Motor neuron (in vitro differentiated cells): ENCODE measurements at regions not wholly inside any gene's neighbourhood (a gene's known extent, or its start where the extent isn't known, plus 50 kb on each side); places are given as distances from the start of the nearest gene placed in this dataset.

Source experiments
- ATAC-seq, 8 experiments: fragments of 200-7000 bp; cut with Tn5 transposase; replicated peaks in 6 of 8; 2 replicates each; pipeline ENCODE4 v1.8.0; 2021; ENCODE audit warnings: mild to moderate bottlenecking in 8 of 8, moderate library complexity in 8 of 8
- H3K27ac ChIP-seq, 2 donors: fragments of 250-450 bp; sonication (Bioruptor Pico); 2 replicates each; pipeline ENCODE4 v1.9.0; 2021; ENCODE audit warnings: antibody characterized with exemption in 2 of 2, mild to moderate bottlenecking in 2 of 2, moderate library complexity in 1 of 2
- H3K4me1 ChIP-seq, 2 donors: fragments of 250-450 bp; sonication (Bioruptor Pico); replicated peaks in 1 of 2; 2 replicates each; pipeline ENCODE4 v1.6.1; 2021; ENCODE audit warnings: antibody characterized with exemption in 2 of 2, mild to moderate bottlenecking in 2 of 2, moderate library complexity in 1 of 2
- H3K4me3 ChIP-seq, 5 donors: fragments of 250-450 bp; sonication (Bioruptor Pico); 2 replicates each; pipeline ENCODE4 v1.9.0; 2021; ENCODE audit warnings: antibody characterized with exemption in 5 of 5, mild to moderate bottlenecking in 5 of 5, moderate library complexity in 4 of 5
- WGBS, 10 experiments: fragments of 450-650 bp; shearing (Covaris generic); methylation state at CpG; one replicate each; pipeline ENCODE4 v1.0.0; 2022; 5-methylcytosine and 5-hydroxymethylcytosine counted together
- in situ Hi-C, 9 experiments: fragments of 400-800 bp; cut with MboI; loops; one replicate each; pipeline ENCODE4 v1.15.0; 2021; ENCODE audit warnings: low sequenced_read_pairs in 9 of 9, low pct_unique_long_range_greater_than_20kb in 2 of 9; ENCODE audit not compliant: unreplicated experiment in 9 of 9

DNA sequence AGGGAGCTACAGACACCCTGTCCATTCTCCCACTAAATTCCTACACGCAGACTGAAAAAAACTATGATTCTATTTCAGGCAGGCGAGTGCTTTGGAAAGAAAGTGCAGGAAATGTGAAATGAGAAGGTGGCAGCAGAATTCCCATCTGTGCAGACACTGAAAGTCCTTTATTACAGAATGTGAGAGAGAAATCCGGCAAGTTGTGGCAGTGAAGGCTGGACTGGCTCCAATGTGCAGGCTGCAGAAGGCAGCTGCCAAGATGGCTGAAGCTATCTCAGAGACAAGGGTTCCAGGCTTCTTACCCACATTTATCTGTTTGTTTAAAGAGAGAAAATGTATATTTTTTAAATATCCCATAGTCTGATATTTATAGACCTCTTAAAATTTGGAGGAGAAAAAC lies 161.8 kb upstream of the VLDLR start:
- 34 to 100% (median 97%) methylated on average over 1 to 3 of the region's 3 CpGs; no CpG with 5 or more reads in 4 of the 10 experiments for WGBS, 10 experiments
- in situ Hi-C loops: no loop called here
- H3K4me1 ChIP-seq: no peaks in the 10 kb centered on the region
- ATAC-seq: no peak
- no peak overlapping the region for H3K4me3 ChIP-seq
- no peak overlapping the region for H3K27ac ChIP-seq

DNA sequence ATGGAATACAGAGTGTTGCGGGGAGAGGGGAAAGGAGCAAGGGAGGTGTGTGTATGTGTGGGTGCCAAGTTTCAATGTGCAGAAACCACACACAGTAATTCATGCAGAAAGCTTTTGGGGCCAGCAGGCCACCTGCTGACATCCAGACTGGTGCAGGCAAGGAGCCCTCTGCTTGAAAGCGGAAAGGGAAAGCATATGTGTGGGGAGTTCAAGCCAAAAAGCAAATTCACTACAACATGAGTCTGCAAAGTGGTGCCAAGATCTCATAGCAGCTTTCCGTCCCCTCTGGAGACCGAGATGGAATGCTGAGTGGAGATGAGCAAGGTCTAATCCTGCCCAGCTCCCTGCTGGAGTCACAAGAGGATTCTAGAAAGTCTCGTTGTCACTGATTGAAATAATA lies 159.7 kb upstream of the VLDLR start:
- H3K4me1 ChIP-seq: peaks cover 0 to 4% of the 10 kb centered on the region in 2 donors
- 0 to 100% (median 52%) methylated on average over 1 to 5 of the region's 5 CpGs; no CpG with 5 or more reads in 2 of the 10 experiments for WGBS, 10 experiments
- in situ Hi-C loops: no loop called here
- peak in 3 of 8 experiments; percentile 50 to 86 (median 63) for ATAC-seq
- H3K4me3 ChIP-seq: no peak overlapping the region
- no peak overlapping the region for H3K27ac ChIP-seq

DNA sequence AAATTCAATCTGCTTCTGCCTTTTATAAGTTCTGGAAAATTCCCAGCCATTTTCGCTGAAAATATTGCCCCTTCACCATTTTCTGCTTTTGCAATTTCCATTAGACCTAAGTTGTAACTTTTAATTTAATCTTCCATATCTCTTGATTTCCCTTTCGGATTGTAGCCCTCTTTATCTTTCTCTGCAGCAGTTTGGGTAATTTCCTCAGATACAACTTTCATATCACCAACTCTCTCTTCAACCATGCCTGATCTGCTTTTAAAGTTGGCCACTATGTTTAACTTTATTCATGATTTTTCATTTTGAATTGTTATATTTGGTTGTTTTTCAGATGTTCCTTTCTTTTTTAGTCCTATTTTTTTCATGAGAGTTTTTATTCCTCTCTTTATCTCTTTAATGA lies 157.0 kb upstream of the VLDLR start:
- in situ Hi-C loops: no loop called here
- no peak overlapping the region for H3K27ac ChIP-seq

DNA sequence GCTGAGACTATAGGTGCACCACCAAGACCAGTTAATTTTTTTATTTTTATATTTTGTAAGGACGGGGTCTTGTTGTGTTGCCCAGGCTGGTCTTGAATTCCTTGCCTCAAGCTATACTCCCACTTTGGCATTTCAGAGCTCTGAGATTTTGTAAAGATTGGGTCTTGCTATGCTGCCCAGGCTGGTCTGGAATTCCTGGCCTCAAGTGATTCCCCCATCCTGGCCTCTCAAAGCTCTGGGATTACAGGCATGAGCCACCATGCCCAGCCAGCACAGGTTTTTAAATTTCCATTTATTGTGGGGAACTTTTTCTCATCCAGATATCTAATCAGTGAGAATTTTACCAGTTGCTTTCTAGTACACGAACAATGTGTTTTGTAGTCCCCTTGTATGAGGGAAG lies 156.1 kb upstream of the VLDLR start:
- ATAC-seq: no peak
- H3K4me3 ChIP-seq: no peak overlapping the region
- in situ Hi-C loops: no loop called here
- peaks cover 3 to 4% of the 10 kb centered on the region in 2 donors for H3K4me1 ChIP-seq
- no peak overlapping the region for H3K27ac ChIP-seq
- WGBS, 10 experiments: 40 to 100% (median 94%) methylated on average over 1 to 2 of the region's 2 CpGs; no CpG with 5 or more reads in 2 of the 10 experiments

More for the DNA sequence above, 157.0 kb upstream of the VLDLR start:
- Histone ChIP-seq H3K4me3 (no peak overlapping the region), H3K4me1 (peaks cover 0 to 4% of the 10 kb centered on the region in 2 donors)
- WGBS, 10 experiments: 14 to 100% (median 94%) methylated on average over 1 to 2 of the region's 2 CpGs; no CpG with 5 or more reads in 1 of the 10 experiments
- ATAC-seq: no peak

DNA sequence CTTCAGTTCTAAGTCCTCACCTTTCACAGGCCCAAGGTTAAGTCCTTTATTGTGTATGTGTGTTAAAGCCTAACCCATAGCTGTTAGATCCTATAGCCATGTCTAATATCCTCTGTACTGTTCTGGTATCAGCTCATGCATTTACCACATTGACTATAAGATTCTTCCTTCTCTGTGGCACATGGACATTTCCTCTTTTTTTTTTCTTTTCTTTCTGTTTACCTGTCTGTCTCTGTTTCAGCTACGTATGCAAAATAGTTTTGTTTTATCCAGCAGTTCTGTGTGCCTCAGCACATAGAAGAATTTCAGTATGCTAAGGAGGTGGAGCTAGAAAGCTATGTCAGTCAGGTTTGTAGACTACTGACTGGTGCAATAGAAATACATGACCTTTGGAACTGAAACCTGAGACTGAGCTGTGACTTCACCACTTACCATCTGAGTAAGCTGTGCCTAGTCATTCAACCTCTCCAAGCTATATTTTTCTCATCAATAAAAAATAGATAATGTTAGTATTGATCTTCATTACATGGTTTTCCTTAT lies 155.6 kb upstream of the VLDLR start:
- peak in 5 of 8 experiments; percentile 41 to 76 (median 72) for ATAC-seq
- in situ Hi-C loops: no loop called here
- Histone ChIP-seq H3K4me1 (peaks cover 3 to 4% of the 10 kb centered on the region in 2 donors), H3K27ac (no peak overlapping the region), H3K4me3 (no peak overlapping the region)
- 17 to 100% (median 69%) methylated on average over 1 of the region's 1 CpG; no CpG with 5 or more reads in 1 of the 10 experiments for WGBS, 10 experiments

DNA sequence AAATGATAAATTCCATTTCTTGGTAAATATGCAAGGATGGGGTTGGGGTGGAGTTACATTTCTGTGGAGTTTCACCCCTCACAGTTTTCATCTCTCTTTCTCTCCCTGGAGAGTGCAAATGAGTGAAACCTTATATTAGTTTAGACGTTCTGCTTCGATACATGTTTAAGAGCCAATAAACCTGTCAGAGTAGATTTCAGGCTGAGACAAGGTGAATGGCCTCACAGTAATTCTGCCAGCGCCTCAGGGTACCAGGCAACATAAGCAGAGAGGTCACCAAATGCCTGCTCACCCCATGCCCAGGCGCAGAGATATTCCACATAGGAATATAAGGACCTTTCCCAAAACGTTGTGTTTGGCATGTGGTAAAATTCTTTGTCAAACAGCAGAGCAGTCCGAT lies 154.9 kb upstream of the VLDLR start:
- WGBS, 10 experiments: 43 to 100% (median 82%) methylated on average over 1 to 6 of the region's 6 CpGs
- Histone ChIP-seq H3K27ac (no peak overlapping the region), H3K4me1 (peaks cover 3 to 4% of the 10 kb centered on the region in 2 donors), H3K4me3 (no peak overlapping the region)
- ATAC-seq: no peak
- in situ Hi-C loops: no loop called here

DNA sequence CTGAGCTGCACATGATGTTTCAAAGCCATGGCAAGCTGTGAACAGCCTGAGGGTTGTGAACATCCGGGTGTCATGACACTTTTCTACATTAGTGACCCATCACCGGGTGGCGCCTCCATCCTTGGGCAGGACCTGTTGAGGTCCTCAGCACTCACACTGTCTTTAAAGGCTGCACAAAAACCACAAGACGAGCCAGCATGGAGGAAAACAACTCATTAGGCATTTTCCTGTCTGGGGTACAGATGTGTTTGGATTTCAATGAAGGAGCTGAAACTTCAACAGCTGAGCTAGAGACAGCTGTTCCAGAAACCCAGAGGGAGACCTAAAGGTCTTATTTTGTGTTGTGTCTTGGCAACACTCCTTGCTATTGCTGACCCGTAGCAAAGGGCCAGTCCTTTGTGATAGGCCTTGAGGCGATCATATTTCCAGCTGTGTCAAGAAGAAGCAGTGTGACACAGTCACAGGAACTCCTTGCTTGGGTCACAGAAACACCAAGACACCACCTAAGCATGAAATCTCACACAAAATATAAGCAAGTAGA lies 151.8 kb upstream of the VLDLR start:
- no peak overlapping the region for H3K27ac ChIP-seq
- in situ Hi-C loops: no loop called here
- H3K4me3 ChIP-seq: no peak overlapping the region
- 20 to 78% (median 55%) methylated on average over 1 to 6 of the region's 6 CpGs for WGBS, 10 experiments
- peak in 4 of 8 experiments; percentile 50 to 72 (median 66) for ATAC-seq
- H3K4me1 ChIP-seq: peaks cover 3 to 4% of the 10 kb centered on the region in 2 donors

DNA sequence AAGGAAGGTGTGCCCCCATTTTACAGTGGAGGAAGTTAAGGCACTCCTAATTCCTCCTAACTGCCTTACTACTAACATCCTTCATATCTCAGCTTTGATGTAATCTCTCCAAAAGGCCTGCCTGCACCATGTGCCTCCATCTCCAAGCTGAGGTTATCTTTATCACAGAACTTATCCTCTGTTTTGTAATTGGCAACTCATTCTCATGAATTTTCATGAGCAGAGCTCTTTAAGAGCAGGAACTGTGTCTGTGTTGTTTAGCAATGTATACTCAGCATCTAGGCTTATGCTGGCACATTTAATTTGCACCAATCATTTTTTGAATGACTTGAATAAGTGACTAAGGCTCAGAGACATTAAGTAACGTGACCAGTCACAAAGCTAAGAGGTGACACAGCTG lies 147.9 kb upstream of the VLDLR start:
- no peak overlapping the region for H3K27ac ChIP-seq
- 0 to 75% (median 50%) methylated on average over 1 of the region's 1 CpG; no CpG with 5 or more reads in 5 of the 10 experiments for WGBS, 10 experiments
- peaks cover 0 to 3% of the 10 kb centered on the region in 2 donors for H3K4me1 ChIP-seq
- in situ Hi-C loops: no loop called here
- no peak overlapping the region for H3K4me3 ChIP-seq
- ATAC-seq: peak in 3 of 8 experiments; percentile 23 to 33 (median 31)

DNA sequence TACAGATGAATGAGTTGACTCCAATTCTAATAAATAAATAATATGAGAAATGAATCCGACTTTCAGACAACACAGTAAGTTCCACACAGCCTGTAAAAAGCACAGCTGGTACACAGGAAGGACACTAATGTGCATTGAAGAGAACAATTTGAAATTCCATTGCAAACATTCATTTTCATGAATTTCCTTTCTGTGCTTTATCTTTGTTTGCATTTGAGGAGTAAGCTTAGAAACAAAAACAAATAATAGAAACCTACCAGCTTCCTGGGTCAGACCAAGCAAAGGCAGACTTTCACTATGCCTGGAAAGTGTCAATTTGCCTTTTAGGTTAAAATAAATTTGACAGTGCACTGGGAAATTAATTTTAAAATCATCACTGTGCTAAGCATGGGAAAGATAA lies 143.8 kb upstream of the VLDLR start:
- ATAC-seq: peak in 3 of 8 experiments; percentile 40 to 79 (median 47)
- no peak overlapping the region for H3K4me3 ChIP-seq
- in situ Hi-C loops: no loop called here
- no peaks in the 10 kb centered on the region for H3K4me1 ChIP-seq
- 0 to 100% (median 72%) methylated on average over 1 of the region's 1 CpG; no CpG with 5 or more reads in 2 of the 10 experiments for WGBS, 10 experiments
- no peak overlapping the region for H3K27ac ChIP-seq

DNA sequence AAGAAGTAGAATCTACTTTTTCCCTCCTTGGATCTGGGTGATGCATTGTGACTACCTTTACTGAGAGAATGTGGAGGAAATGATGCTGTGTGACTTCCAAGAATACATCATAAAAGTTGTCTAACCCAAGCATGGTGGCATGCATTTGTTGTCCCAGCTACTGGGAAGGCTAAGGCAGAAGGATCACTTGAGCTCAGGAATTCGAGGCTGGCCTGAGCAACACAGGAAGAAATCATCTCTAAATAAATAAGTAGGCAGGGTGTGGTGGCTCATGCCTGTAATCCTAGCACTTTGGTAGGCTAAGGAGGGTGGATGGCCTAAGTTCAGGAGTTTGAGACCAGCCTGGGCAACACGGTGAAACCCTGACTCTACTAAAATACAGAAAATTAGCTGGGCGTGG lies 143.2 kb upstream of the VLDLR start:
- in situ Hi-C loops: no loop called here
- Histone ChIP-seq H3K4me1 (no peaks in the 10 kb centered on the region), H3K4me3 (no peak overlapping the region), H3K27ac (no peak overlapping the region)
- ATAC-seq: peak in 3 of 8 experiments; percentile 19 to 66 (median 41)
- WGBS, 10 experiments: 25 to 100% (median 85%) methylated on average over 1 to 3 of the region's 3 CpGs; no CpG with 5 or more reads in 3 of the 10 experiments

DNA sequence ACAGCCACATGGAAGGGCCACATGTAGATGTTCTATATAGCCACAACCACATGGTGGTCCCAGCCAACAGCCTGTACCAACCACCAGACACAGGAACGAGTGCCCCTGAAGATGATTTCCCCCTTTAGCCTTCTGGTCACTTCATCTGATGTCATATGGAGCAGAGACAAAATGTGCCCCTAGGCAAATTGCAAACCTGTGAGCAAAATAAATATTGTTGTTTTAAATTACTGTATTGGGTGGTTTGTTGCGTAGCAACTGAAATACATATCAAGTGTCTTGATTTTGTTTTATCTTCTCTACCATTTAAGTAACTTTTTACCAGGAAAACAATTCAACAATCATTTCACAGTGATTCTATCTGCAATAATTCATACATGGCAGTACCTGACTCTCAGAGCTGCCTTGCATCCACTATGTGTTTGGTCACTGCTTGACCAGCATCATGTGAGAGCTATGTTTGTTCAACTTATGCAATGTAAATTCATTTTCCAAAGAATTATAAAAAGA lies 142.5 kb upstream of the VLDLR start:
- 38 to 100% (median 94%) methylated on average over 1 to 2 of the region's 2 CpGs; no CpG with 5 or more reads in 2 of the 10 experiments for WGBS, 10 experiments
- ATAC-seq: peak in 1 of 8 experiments; percentile 50
- H3K4me3 ChIP-seq: no peak overlapping the region
- in situ Hi-C loops: no loop called here
- no peaks in the 10 kb centered on the region for H3K4me1 ChIP-seq
- H3K27ac ChIP-seq: no peak overlapping the region

DNA sequence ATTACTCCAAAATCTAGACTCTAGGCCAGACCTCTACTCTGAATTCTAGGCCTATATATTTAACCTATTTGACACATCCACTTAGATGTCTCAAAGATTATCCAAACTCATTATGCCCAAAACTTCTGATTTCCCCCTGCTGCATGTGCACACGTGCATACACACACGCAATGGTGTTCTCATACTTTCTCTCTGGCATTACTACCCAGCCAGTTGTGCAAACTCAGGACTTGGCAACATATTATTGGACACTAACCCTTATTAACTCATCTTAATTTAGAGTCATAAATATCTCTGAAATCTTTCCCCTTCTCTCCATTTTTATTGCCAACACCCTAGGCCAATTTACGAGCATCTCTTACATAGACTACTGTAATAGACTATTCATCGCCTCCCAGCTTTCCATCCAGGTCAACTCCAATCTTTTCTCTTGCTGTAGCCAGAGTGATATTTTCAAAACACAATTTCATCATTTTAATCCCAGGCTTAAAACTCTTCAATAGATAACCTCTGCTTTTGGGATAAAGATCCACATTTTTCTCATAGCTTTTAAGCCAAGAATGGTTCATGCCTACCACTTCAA lies 141.2 kb upstream of the VLDLR start:
- H3K4me3 ChIP-seq: no peak overlapping the region
- in situ Hi-C loops: no loop called here
- H3K27ac ChIP-seq: no peak overlapping the region
- ATAC-seq: no peak
- no peaks in the 10 kb centered on the region for H3K4me1 ChIP-seq
- 72 to 100% (median 99%) methylated on average over 2 to 4 of the region's 4 CpGs; no CpG with 5 or more reads in 2 of the 10 experiments for WGBS, 10 experiments

DNA sequence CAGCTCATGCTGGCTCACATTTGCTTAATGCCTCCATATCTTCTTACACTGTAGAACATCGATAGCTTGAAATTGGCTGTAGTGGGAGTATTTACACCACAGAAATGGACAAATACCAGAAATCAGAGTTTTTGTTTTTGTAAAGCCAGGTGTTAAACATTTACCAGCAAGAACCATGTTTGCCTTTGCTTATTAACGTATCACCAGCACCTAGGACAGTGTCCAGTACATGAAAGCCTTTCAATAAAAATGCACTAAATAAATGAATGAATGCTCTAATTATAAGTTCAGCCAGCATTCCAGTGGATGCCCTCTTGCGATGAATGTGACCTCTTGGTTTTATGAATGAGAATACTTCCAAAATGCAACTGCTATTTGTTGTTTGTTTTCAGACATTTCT lies 140.4 kb upstream of the VLDLR start:
- H3K27ac ChIP-seq: no peak overlapping the region
- ATAC-seq: no peak
- no peak overlapping the region for H3K4me3 ChIP-seq
- 79 to 100% (median 97%) methylated on average over 2 to 3 of the region's 3 CpGs; no CpG with 5 or more reads in 2 of the 10 experiments for WGBS, 10 experiments
- in situ Hi-C loops: no loop called here
- no peaks in the 10 kb centered on the region for H3K4me1 ChIP-seq
